GM18520 (cell line): ENCODE measurements at regions not wholly inside any gene's neighbourhood (a gene's known extent, or its start where the extent isn't known, plus 50 kb on each side); places are given as distances from the start of the nearest gene placed in this dataset.

Source experiments
- ATAC-seq: cut with Tn5 transposase; IDR thresholded peaks from one replicate; pipeline ENCODE4 v1.9.1; 2021; ENCODE audit not compliant: unreplicated experiment

DNA sequence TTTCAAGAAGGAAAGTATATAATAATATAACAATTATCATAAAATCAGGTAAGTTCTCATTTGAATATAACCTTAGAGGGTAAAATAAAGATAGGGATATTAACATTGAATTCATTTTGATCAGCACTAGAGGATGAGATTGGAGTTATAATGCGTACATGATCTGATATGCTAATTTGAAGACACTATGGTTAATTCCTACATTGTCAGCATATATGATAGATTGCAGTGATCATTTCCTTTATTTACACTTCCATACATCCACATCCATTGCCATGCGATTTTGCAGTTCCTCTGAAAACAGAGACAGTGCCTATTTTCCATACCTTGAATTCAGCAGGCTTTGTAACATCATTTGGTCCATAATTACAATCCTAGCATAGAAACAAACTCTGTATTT is 519.2 kb downstream of the CCDC85A start:
- no peak for ATAC-seq

- ATAC-seq, result no peak
Measured at GRCh38 chr2:56705713-56706112, 521.9 kb downstream of the CCDC85A start.

GRCh38 chr2:56707218-56707617 is 523.4 kb downstream of the CCDC85A start:
- ATAC-seq, result no peak

DNA sequence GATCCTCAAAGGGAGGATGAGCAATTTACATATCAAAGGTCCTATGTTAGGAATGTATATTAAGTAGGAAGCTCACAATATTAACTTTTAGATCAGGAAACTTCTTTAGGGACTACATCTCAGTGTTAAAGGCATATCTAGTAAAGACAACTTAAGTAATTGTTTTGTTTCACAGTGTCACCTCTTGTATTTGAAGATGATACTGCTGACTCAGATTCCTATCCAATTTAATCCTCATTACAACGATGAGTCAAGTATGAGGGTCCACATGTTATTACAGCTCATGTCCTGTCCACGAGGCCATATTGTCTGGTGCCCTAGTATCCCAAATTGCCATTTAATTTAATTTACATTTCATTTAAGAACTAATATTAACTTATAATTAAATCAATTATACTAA is 523.9 kb downstream of the CCDC85A start:
- ATAC-seq, result no peak

GRCh38 chr2:56709181-56709580 is 525.4 kb downstream of the CCDC85A start:
- no peak for ATAC-seq

DNA sequence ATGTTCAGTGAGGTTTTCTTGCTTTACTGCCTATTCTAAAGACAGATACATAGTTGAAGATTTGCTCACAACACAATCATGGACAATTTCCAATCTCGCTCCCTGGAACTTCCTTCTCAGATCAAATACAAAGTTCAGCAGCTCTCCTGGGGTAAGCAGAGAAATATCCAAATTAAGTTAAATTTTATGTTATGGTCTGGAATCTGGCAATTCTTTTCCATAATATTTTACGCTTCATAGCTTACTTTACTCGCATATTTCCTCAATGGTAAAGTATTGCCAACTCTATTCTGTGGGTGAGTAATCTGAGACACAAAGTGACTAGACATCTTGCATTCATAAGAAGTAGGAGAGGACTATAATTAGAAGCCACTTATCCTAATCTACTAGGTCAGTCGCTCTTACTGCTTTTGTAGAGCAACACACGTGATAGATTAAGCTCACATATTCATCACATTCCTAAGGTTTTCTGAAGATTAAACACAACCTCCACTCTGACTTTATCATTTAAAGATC is 529.4 kb downstream of the CCDC85A start:
- ATAC-seq, result no peak

DNA sequence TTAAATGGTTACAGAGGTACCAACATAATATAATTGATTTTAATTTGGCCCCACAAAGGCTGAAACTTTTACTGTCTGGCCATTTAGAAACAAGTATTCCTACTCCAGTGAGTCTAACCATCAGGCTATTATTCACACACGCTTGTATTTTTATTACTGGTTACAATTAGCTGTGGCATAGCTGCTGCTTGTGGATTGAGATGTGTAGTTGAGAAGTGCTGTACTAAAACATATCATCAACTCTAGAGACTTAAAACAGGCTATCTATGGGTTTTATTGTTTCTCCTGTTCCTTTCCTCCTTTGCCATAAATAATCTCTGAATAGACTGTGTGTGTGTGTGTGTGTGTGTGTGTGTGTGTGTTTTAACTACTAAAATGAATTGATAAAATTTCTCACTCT is 530.2 kb downstream of the CCDC85A start:
- ATAC-seq, result no peak

DNA sequence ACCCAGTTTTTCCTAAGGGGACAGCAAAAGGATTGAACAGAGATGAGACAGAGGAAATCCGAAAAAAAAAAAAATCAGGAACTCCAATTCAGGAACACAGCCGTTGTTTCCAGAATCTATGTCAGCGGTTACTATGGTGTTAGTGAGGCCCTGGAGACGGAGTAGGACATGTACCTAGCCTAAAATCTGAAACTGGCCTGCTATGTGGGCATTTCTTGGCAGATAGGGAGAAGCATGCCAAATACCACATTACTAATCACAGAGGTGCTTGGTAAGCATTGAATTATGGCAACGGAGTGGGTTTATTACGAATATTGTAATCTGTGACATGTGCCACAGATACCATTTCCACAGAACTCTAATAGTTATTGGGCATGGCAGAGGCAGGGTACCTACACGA is 530.6 kb downstream of the CCDC85A start:
- no peak for ATAC-seq

DNA sequence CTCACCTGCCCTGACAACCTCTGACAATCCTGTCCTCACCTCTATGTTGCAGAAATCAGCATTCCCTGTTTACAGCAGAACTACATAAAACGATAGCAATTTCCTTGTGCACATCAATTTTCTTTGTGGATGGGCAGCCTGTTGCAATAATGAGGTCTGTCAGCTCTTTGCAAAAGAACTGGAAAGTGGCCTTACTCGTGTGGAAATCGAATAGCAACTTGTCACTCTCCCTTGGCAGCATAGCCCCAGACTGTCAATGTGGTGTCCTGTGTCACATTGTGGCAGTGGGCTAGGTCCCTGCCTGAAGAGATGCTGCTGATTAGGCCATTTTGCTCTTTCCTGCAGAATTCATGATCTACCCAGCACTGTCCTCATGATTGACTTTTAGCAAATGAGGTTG is 531.9 kb downstream of the CCDC85A start:
- no peak for ATAC-seq

DNA sequence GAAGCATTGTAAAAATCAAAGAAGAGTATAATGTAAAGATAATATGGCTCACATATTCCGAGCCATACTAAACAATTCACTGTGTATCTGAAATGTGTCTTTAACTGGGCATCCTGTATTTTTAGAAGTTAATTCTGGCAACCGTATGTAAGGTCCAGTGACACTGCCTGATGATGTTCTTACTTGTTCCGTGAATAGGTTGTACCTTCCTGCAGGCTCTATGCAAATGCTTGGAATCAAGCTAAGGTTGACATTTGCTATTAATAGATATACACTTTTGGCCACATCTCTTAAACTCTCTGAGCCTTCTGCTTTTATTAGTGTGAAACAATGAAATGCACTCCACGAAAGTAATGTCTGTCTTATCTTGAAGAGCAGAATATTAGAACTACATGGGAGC is 534.6 kb downstream of the CCDC85A start:
- ATAC-seq, result no peak

- ATAC-seq, result no peak
Measured at GRCh38 chr2:56729212-56729611, 545.4 kb downstream of the CCDC85A start.

GRCh38 chr2:56732946-56733345 is 549.2 kb downstream of the CCDC85A start:
- ATAC-seq, result no peak

DNA sequence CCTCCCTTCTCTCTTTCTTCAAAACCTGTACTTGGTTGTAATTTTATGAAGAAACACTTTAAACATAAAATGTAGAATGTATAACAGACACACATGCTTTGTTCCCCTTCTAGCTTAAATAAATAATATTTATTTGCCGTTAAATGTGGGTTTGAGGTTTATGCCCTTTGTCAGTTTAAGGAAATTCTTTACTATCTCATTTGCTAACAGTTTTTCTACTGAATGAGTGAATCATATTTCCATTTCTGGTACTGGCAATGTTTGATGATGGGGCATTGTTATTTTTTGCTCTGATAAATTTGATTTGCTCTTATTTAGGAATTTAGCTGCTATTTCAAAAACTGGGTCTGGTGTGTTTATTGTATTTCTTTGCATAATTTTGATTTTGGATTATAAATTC is 555.6 kb downstream of the CCDC85A start:
- ATAC-seq, result no peak

DNA sequence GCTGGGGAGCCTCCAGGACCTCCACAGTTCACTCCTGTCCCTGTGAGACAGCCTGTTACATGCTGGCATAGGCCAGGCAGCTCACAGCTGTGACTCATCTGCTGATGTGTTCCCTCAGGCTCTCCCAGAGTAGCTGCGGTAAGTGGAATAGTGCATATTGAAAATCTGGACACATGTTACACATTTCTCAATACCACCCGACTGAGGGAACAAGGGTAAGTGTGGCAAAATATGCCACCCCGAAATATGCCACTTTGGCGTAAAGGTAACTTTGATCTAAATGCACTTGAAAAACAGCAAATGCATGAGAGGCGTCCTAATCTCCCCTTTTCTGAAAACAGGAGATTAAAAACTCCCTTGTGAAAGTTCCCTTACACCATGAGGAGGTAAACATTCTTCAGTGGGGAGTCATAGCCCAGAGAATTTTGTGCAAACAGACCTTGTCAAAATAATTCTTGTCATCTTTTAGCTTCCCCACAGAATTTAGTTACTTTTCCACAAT is 557.9 kb downstream of the CCDC85A start:
- no peak for ATAC-seq

DNA sequence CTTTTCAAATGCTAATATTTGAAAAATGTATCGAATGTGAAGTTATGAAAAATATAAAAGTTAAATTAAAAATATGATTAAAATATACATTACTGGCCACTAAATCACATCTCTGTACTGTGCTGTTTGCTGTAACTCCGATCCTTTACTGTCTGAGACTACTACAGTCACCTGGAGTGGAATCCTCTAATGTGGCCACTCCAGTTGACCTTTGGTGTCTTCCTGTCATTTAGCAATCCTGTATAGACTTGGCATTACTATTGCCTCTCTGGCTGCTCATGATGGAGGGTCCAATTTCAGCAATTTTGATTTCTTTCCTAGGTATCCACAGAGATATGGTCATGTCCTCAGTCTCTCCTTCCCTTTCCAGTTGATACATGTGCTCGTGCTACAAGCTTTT is 560.0 kb downstream of the CCDC85A start:
- ATAC-seq, result no peak

DNA sequence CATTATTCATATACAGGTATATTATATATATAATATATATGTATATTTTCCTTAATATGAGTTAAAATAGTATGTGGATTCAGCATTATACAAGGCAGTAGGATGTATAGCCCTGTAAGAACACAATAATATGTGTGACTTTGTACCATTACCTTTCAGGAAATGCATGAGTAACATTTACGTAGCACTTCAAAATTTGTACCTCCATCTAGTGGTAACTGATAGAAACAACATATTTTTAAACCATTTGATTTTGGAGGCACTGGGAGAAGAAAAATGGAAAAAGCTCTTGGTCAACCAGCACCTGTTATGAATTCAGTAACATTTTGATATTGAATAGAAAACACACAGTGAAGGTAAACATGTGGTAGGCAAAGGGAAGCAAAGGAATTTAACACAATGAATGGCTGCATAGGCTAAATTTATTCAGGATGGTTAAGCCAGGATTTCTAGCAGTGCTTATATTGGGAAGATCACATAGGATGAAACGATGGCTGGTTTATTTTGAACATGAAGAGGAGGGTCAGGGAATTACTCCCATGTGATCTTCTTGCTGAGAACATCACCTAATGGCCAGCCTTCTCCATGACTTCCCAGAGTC is 565.5 kb downstream of the CCDC85A start:
- no peak for ATAC-seq

- ATAC-seq, result no peak
Measured at GRCh38 chr2:56753182-56753581, 569.4 kb downstream of the CCDC85A start.

- no peak for ATAC-seq
Measured at GRCh38 chr2:56754066-56754615, 570.4 kb downstream of the CCDC85A start.

DNA sequence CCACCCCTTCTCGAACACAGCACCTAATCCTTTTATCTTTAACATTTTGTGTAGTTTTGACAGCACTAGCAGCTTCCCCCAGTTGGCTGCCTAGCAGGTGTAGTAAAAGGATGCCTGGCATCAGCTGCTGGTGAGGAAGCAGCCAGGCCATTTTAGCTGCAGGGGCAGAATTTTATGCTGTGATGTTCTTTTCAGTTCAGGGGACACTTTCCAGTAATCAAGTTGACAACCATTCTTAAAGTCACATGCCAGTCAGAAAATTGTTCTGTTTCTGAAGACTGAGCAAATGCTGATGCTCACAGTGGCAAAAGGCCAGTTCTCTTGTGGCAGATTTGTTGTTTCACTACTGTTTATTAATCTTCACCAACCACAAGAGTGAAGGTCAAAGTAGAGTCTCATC is 570.8 kb downstream of the CCDC85A start:
- no peak for ATAC-seq

- no peak for ATAC-seq
Measured at GRCh38 chr2:56757884-56758545, 574.2 kb downstream of the CCDC85A start.

DNA sequence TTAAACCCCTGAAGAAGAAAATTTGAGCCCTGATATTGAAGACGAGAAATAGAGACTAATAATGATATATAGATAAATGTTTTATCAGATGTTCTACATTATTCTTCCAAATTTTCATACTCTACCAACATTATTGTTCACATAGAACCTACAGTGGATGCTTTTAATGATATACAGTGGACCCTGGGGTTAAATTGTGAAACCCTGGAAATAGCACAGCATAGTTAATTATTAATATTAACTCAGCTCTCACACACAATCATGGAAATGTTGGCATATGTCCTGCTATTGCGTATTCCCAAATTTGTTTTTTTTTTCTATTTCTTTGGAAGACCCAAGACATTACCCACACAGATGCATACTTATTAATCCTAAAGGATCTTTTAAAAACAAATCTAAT is 579.9 kb downstream of the CCDC85A start:
- ATAC-seq, result no peak

GRCh38 chr2:56768973-56769372 is 585.2 kb downstream of the CCDC85A start:
- no peak for ATAC-seq
